Duodenal mucosa (tissue), 2 donors: ENCODE measurements at regions not wholly inside any gene's neighbourhood (a gene's known extent, or its start where the extent isn't known, plus 50 kb on each side); places are given as distances from the start of the nearest gene placed in this dataset.
"Not testable (repeated sequence)": the region's sequence is repeated elsewhere in the genome, so short reads cannot be mapped to it uniquely, and the experiment has no call there.

Experiments
- H3K27ac ChIP-seq: one replicate; pipeline ENCODE4 v1.7.0; 2013; ENCODE audit warnings: low read depth, low read length
- H3K27me3 ChIP-seq, 2 donors: one replicate each; pipeline ENCODE4 v1.7.0; 2013; ENCODE audit warnings: low read length in 2 of 2, control low read depth in 1 of 2; ENCODE audit not compliant: insufficient read depth in 2 of 2, control insufficient read depth in 1 of 2
- H3K36me3 ChIP-seq, 2 donors: one replicate each; pipeline ENCODE4 v1.7.0; 2013; ENCODE audit warnings: low read length in 2 of 2, control low read depth in 1 of 2; ENCODE audit not compliant: insufficient read depth in 2 of 2, control insufficient read depth in 1 of 2
- H3K4me1 ChIP-seq, 2 donors: one replicate each; pipeline ENCODE4 v1.7.0; 2013; ENCODE audit warnings: low read length in 2 of 2, control low read depth in 1 of 2; ENCODE audit not compliant: insufficient read depth in 2 of 2, control insufficient read depth in 1 of 2
- H3K4me3 ChIP-seq, 2 donors: one replicate each; pipeline ENCODE4 v1.7.0; 2013; ENCODE audit warnings: low read length in 2 of 2, low read depth in 1 of 2
- H3K9ac ChIP-seq, 2 donors: one replicate each; pipeline ENCODE4 v1.7.0; 2013; ENCODE audit warnings: low read length in 2 of 2, low read depth in 1 of 2
- H3K9me3 ChIP-seq, 2 donors: one replicate each; pipeline ENCODE4 v1.7.0; 2013; ENCODE audit warnings: low read length in 2 of 2, control low read depth in 1 of 2; ENCODE audit not compliant: control insufficient read depth in 1 of 2

DNA sequence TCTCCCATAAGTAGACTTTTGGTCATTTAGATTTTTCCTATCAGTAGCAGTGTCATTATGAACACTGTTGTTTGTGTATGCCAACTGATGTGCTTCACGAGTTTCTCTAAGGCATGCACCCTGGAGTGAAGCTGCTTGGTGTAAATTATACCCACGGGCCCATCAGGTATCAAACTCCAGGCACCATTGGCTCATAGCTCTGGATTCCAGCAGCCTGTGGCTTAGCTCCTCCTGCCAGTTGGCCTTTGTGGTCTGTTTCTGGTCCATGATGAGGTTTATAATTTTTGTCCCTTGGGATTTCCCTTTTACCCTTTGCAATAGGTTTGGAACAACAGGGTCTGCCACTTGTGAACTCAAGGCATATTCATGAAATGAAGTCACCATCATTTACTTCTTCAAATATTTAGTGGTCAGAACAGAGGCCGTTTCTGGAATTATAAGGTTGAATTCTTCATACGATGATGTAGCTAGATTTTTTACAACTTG is 350.5 kb downstream of the PRL start:
- Histone ChIP-seq H3K4me1 (peaks cover 0 to 18% of the 10 kb centered on the region in 2 donors), H3K36me3 (no peaks in the 10 kb centered on the region), H3K27me3 (no peaks in the 10 kb centered on the region), H3K9me3 (no peaks in the 10 kb centered on the region), H3K9ac (no peak overlapping the region), H3K27ac (no peak overlapping the region), H3K4me3 (no peak overlapping the region)

DNA sequence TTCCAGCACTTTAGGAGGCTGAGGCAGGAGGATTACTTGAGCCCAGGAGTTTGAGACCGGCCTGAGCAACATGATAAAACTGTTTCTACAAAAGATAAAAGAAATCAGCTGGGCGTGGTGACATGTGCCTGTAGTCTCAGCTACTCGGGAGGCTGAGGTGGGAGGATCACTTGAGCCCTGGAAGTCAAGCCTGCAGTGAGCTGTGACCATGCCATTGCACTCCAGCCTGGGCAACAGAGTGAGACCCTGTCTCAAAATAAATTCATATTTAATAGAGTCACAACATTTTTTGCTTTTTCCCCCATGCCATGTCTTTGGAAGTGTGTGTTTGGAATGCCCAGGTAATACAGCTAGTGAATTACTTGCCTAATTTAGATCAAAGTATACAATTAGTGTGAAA is 349.6 kb downstream of the PRL start:
- not testable (repeated sequence) for H3K36me3 ChIP-seq, H3K4me3 ChIP-seq, H3K27ac ChIP-seq, H3K9me3 ChIP-seq, H3K9ac ChIP-seq, H3K27me3 ChIP-seq
- peaks cover 0 to 26% of the 10 kb centered on the region in 2 donors for H3K4me1 ChIP-seq

DNA sequence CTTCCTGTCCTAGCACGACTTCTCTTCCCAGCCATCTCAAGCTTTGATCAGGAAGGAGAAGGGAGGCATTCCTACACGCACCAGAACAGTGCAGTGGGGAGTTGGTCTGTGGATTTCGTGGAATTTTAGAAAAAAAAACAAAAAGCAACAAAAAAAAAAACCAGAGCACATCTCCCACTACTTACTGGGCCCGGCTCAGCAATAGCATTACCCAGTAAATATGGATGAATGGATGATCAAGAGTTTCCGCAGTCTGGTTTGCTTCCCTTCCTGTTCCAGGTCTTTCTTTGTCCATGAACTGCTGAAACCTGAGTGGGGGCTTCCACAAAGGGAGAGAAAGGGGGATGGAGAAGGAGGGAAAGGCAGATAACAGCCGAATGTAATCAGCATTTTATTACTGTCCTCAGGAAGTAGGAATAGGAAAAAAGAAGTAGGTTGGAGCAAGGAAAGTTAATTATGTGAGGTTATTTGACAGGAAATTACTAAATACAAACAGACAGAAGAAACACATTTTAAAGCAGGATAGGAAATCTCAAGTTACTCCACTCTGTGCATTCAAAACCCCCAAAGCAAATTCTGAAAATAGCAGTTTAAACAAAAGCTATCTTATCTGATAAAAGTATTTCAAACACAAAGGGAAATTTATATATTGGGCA is 349.0 kb downstream of the PRL start:
- Histone ChIP-seq H3K27ac (no peak overlapping the region), H3K27me3 (no peaks in the 10 kb centered on the region), H3K9ac (no peak overlapping the region), H3K4me3 (no peak overlapping the region), H3K4me1 (peaks cover 0 to 26% of the 10 kb centered on the region in 2 donors), H3K9me3 (no peaks in the 10 kb centered on the region), H3K36me3 (no peaks in the 10 kb centered on the region)

DNA sequence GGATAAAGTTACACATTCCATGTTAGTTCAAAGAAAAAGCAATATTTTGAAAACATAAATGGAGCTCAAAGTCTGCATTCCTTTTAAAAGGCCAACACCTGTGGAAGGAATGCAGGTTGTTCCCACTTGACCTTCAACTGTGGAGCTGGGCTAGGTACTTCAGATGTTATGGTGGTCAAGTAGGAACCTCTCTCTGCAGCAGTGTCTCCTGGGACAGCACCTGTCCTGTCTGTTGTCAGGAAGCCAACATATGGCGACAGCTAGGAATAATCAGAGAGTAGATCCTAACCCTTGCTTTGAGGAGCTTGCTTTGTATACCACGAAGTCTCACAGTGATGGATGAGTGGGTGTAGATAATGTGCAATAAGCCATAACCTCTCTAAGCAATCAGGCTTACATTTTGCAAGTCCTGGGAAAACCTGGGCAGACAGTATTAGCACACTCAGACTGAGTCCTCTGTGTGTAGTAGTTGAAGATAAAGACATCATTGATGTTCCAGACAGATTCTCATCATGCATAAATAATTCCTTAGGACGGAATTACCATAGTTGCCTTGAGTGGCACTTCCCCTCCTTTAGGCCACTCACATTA is 347.5 kb downstream of the PRL start:
- H3K4me3 ChIP-seq = no peak overlapping the region
- H3K36me3 ChIP-seq = no peaks in the 10 kb centered on the region
- no peaks in the 10 kb centered on the region for H3K27me3 ChIP-seq
- no peaks in the 10 kb centered on the region for H3K9me3 ChIP-seq
- H3K4me1 ChIP-seq = peaks cover 12 to 39% of the 10 kb centered on the region in 2 donors
- H3K27ac ChIP-seq = no peak overlapping the region
- H3K9ac ChIP-seq = no peak overlapping the region

DNA sequence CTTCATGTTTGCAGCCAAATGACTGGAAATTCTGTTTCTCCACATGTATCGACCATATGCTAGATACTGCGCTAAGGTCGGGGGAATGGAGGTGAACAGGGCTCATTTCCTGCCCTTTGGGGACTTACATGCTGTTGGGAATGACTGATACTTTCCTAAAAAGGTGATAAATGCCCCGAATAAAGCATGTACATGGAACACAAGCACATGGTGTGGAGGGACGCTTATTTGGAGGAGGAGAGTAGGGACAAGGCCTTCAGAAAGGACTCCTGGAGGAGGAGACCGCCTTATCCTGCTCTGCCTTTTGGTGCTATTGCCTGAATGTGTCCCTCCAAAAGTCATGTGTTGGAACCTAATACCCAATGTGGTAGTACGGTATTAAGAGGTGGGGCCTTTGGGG is 344.5 kb downstream of the PRL start:
- no peaks in the 10 kb centered on the region for H3K27me3 ChIP-seq
- H3K9me3 ChIP-seq = no peaks in the 10 kb centered on the region
- no peak overlapping the region for H3K9ac ChIP-seq
- no peak overlapping the region for H3K4me3 ChIP-seq
- no peaks in the 10 kb centered on the region for H3K36me3 ChIP-seq
- no peak overlapping the region for H3K27ac ChIP-seq
- H3K4me1 ChIP-seq = peaks cover 14 to 42% of the 10 kb centered on the region in 2 donors

DNA sequence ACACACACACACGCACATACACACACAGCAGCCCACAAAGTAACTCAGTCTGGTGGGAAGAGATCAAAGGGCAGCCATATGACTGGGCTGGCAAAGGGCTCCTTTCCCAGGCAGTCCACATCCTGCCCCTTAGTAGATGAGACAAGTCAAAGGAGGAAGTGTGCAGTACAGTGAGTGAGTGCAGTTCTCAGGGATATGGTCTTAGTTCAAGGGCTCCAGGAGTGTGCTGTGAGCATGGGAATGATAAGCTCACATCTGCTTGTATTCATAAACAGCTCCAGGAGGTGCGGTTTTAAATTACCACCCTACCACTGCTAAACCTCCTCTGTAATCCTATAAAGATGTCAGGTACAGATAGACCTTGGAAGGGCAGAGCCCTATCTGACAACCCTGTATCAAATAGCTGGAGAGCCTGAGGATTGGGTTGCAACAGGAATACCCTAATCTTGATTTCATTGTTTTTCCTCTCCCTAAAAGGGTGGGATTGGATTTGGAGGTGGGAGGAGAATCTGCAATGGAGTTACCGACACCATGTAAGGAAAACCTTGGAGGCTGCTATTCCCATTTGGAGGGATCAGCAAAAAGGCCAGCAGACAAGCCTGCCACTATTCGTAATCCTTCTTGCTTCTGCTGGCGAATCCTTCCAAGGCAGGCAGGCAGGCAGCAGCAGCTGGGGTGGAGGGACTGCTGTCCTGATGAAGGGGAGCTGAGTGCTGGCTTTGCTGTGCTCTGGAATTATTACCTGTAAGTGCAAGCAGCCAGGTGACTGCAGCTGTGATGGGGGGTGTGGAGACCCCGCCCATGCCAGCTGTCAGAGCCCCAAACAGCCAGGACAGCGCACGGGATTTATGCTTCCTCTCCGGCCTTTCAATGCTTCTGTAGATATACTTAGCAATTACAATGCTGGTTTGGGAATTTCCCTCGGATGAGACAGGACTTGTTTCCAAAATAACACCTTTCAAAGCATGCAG is 342.7 kb downstream of the PRL start:
- Histone ChIP-seq H3K4me3 (no peak overlapping the region), H3K9me3 (no peaks in the 10 kb centered on the region), H3K36me3 (no peaks in the 10 kb centered on the region), H3K9ac (no peak overlapping the region), H3K27ac (no peak overlapping the region), H3K27me3 (no peaks in the 10 kb centered on the region), H3K4me1 (peaks cover 14 to 38% of the 10 kb centered on the region in 2 donors)

DNA sequence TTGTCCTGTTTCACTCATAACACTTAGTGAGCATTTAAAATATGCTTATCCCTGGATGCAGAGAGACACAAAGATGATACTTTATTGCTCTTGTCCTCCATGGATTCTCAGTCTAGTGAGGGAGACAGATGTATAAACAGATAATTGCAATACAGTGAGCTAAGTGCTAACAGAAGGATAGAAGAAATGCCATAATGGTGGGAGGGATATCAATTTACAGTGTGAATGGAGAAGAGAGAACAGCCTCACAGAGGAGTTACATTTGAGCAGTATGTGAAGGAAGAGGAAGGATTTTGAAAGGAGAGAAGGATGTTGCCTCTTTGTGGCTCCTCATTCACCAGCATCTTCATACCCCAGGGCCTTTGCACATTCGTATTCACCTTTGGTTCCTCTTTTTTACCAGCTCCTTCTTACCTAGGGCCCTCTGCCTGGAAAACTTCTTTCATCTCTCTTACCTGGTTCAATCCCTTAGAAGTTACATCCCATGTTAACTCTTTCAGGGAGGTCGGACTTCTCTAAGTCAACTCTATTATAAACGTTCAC is 341.7 kb downstream of the PRL start:
- Histone ChIP-seq H3K27me3 (no peaks in the 10 kb centered on the region), H3K4me3 (no peak overlapping the region), H3K27ac (no peak overlapping the region), H3K9me3 (no peaks in the 10 kb centered on the region), H3K36me3 (no peaks in the 10 kb centered on the region), H3K9ac (no peak overlapping the region), H3K4me1 (peaks cover 14 to 32% of the 10 kb centered on the region in 2 donors)

DNA sequence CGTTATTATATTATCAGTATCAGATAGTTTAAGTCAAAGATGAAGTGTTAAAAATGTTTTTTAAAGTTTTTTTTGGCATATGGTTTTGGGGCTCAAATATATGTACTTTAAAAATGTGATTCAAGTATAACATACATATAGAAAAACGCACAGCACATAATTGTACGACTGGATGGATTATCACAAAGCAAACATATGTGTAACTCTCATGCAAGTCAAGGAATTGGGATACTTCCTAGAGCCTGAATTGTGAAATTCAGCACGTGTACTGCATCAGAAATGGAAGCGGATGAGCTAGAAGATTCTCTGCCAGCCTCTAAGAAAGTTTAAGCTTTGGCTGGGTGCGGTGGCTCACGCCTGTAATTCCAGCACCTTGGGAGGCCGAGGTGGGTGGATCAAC is 340.9 kb downstream of the PRL start:
- Histone ChIP-seq H3K9ac (no peak overlapping the region), H3K27ac (no peak overlapping the region), H3K9me3 (no peaks in the 10 kb centered on the region), H3K4me1 (peaks cover 14 to 27% of the 10 kb centered on the region in 2 donors), H3K36me3 (no peaks in the 10 kb centered on the region), H3K27me3 (no peaks in the 10 kb centered on the region), H3K4me3 (no peak overlapping the region)

DNA sequence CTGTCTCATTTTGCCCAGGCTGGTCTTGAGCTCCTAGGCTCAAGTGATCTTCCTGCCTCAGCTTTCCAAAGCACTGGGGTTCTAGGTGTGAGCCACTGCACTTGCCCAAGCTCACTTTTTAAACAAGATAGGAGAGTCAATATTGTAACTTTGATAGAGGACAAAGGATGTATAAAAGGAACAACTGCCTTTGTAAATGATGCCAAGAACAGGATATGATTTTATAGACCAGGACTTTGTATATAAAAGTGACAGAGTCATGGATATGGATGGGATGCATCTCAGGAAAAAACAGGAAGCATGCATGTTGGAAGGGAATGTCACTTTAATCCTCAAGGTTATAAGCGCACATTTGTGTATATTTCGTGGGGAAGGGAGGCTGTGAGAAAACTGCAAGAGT is 338.4 kb downstream of the PRL start:
- no peaks in the 10 kb centered on the region for H3K27me3 ChIP-seq
- H3K9ac ChIP-seq = no peak overlapping the region
- no peak overlapping the region for H3K4me3 ChIP-seq
- peaks cover 11% of the 10 kb centered on the region in 2 donors for H3K4me1 ChIP-seq
- no peaks in the 10 kb centered on the region for H3K9me3 ChIP-seq
- no peaks in the 10 kb centered on the region for H3K36me3 ChIP-seq
- no peak overlapping the region for H3K27ac ChIP-seq

DNA sequence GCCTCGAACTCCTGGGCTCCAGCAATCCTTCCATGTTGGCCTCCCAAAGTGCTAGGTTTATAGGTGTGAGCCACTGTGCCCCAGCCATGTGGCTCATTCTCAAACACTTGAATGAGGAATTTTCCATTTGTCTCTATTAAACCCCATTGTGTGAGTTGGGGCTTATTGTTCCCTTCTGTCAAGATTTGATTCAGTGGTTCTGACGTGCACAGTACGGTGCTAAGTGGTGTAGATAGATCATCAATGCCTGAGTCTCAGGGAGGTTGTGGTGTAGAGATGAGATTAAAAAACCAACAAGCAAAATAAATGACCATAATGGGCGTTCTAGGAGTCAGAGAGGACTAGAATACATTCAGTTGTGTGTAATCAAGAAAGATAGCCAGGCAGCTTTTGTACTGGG is 335.6 kb downstream of the PRL start:
- Histone ChIP-seq H3K27me3 (no peaks in the 10 kb centered on the region), H3K4me3 (no peak overlapping the region), H3K36me3 (no peaks in the 10 kb centered on the region), H3K27ac (no peak overlapping the region), H3K9me3 (no peaks in the 10 kb centered on the region), H3K9ac (no peak overlapping the region), H3K4me1 (no peaks in the 10 kb centered on the region)
